HepG2 (cell line): ENCODE measurements at regions not wholly inside any gene's neighbourhood (a gene's known extent, or its start where the extent isn't known, plus 50 kb on each side); places are given as distances from the start of the nearest gene placed in this dataset.
A peak's percentile ranks its signal among the peaks of the same experiment; 100 is the strongest.

Experiments used
- ATAC-seq: fragments of 200-7000 bp; cut with Tn5 transposase; 3 replicates; pipeline ENCODE4 v1.9.1; 2020; ENCODE audit warnings: mild to moderate bottlenecking, moderate library complexity
- BruUV-seq: library from RNA; stranded (reverse); fragments of 400-500 nt; replicated peaks from 2 replicates; lab custom pipeline; 2021; lab: Mats Ljungman, UMichigan
- CTCF ChIA-PET: fragments of 300-600 bp; formaldehyde crosslinking; extraction: SDS; loops from one replicate; lab custom pipeline; 2021; ENCODE audit warnings: low total read pairs, inconsistent platforms, low intra/inter-chr PET ratio; lab: Yijun Ruan, JAX
- POLR2A ChIA-PET: fragments of 350-600 bp; sonication (Branson Sonifier 250); formaldehyde crosslinking; loops from one replicate; lab custom pipeline; 2020; ENCODE audit warnings: antibody characterized with exemption, inconsistent platforms; lab: Yijun Ruan, JAX
- DNase-seq: peaks from one replicate; pipeline ENCODE4 v3.0.0-alpha.2; 2015; ENCODE audit warnings: low spot score
- FAIRE-seq: peaks from 3 replicates; lab custom pipeline; 2011; peaks lifted over from hg19 to GRCh38; lab: Jason Lieb, UNC
- H2AFZ ChIP-seq: one replicate; pipeline ENCODE4 v1.6.1; 2011; ENCODE audit warnings: low read length, inconsistent platforms
- H3K27ac ChIP-seq: fragments of 300-600 bp; 3 replicates; pipeline ENCODE4 v1.8.0; 2011; ENCODE audit warnings: mixed run types, mild to moderate bottlenecking, mixed read lengths, low read length, inconsistent platforms; ENCODE audit not compliant: insufficient read depth; ENCODE audit errors: extremely low read length
- H3K27me3 ChIP-seq, 2 experiments: fragments of 200-600 bp in 1 of 2; 2 replicates in 1 of 2; 3 replicates in 1 of 2; pipeline versions ENCODE4 v1.6.0 to v1.8.0; 2011; ENCODE audit warnings: low read length in 2 of 2, mild to moderate bottlenecking in 2 of 2, moderate library complexity in 2 of 2, inconsistent platforms in 1 of 2; ENCODE audit not compliant: insufficient read depth in 2 of 2, control insufficient read depth in 1 of 2
- H3K36me3 ChIP-seq, 2 experiments: fragments of 200-600 bp in 1 of 2; replicated peaks in 1 of 2; 2 replicates in 1 of 2; 3 replicates in 1 of 2; pipeline versions ENCODE4 v1.5.1 to v1.8.0; 2011; ENCODE audit warnings: low read length in 2 of 2, inconsistent platforms in 1 of 2; ENCODE audit not compliant: insufficient read depth in 2 of 2, control insufficient read depth in 1 of 2
- H3K4me1 ChIP-seq: 2 replicates; pipeline ENCODE4 v1.5.1; 2012; ENCODE audit warnings: low read length, inconsistent platforms; ENCODE audit not compliant: insufficient read depth
- H3K4me2 ChIP-seq: 2 replicates; pipeline ENCODE4 v1.6.0; 2011; ENCODE audit warnings: low read depth, low read length, inconsistent platforms
- H3K4me3 ChIP-seq, 3 experiments: fragments of 200-600 bp in 1 of 3; sonication (generic), shearing (Covaris generic) in 1 of 3; replicated peaks in 1 of 3; 2 replicates each; pipeline ENCODE4 v1.5.1; 2011 to 2016; ENCODE audit warnings: low read length in 3 of 3, inconsistent platforms in 2 of 3, low read depth in 2 of 3, mild to moderate bottlenecking in 2 of 3, control low read depth in 1 of 3, mixed read lengths in 1 of 3; ENCODE audit not compliant: insufficient read depth in 1 of 3
- H3K79me2 ChIP-seq: one replicate; pipeline ENCODE4 v1.6.1; 2011; ENCODE audit warnings: low read length, inconsistent platforms; ENCODE audit not compliant: insufficient read depth
- H3K9ac ChIP-seq: 2 replicates; pipeline ENCODE4 v1.6.0; 2011; ENCODE audit warnings: mild to moderate bottlenecking, low read depth, low read length, inconsistent platforms; ENCODE audit not compliant: insufficient read depth
- H3K9me3 ChIP-seq: 2 replicates; pipeline ENCODE4 v1.5.1; 2012; ENCODE audit warnings: mild to moderate bottlenecking, low read length
- H4K20me1 ChIP-seq: 2 replicates; pipeline ENCODE4 v1.6.0; 2011; ENCODE audit warnings: inconsistent platforms, mild to moderate bottlenecking, low read length, moderate library complexity; ENCODE audit not compliant: insufficient read depth
- BCL6 ChIP-seq: IDR thresholded peaks from 2 replicates; pipeline ENCODE4 v1.6.1; 2016; ENCODE audit warnings: missing genetic modification reagents, missing compliant biosample characterization
- CCAR2 ChIP-seq: fragments of 200-400 bp; formaldehyde crosslinking; optimal IDR thresholded peaks from 2 replicates; pipeline ENCODE3; 2018; ENCODE audit warnings: low read depth, mild to moderate bottlenecking, low read length, moderate library complexity
- HNRNPH1 ChIP-seq: fragments of 200-400 bp; formaldehyde crosslinking; optimal IDR thresholded peaks from 2 replicates; pipeline ENCODE3; 2017; ENCODE audit warnings: mild to moderate bottlenecking, low read depth, low read length
- SMARCC2 ChIP-seq: fragments of 450-650 bp; IDR thresholded peaks from 2 replicates; pipeline ENCODE4 v1.6.1; 2017; ENCODE audit warnings: antibody characterized with exemption, mild to moderate bottlenecking
- WIZ ChIP-seq: sonication (generic); formaldehyde crosslinking; IDR thresholded peaks from 2 replicates; pipeline ENCODE4 v1.5.1; 2020; ENCODE audit warnings: mild to moderate bottlenecking, missing genetic modification reagents
- ZEB1 ChIP-seq: IDR thresholded peaks from 2 replicates; pipeline ENCODE4 v1.6.1; 2012; ENCODE audit warnings: mild to moderate bottlenecking, low read depth, inconsistent platforms; ENCODE audit not compliant: insufficient replicate concordance
- ZNF431 ChIP-seq: sonication (generic); formaldehyde crosslinking; IDR thresholded peaks from 2 replicates; pipeline ENCODE4 v1.9.0; 2022; ENCODE audit warnings: missing genetic modification reagents, low read depth, mild to moderate bottlenecking, borderline replicate concordance
- ZNF549 ChIP-seq: sonication (generic); formaldehyde crosslinking; IDR thresholded peaks from 2 replicates; pipeline ENCODE4 v1.5.0; 2020; ENCODE audit warnings: missing genetic modification reagents
- ZNF766 ChIP-seq: sonication (generic); formaldehyde crosslinking; IDR thresholded peaks from 2 replicates; pipeline ENCODE4 v1.5.0; 2020; ENCODE audit warnings: missing genetic modification reagents, borderline replicate concordance
- ZNF879 ChIP-seq: sonication (generic); formaldehyde crosslinking; IDR thresholded peaks from 2 replicates; pipeline ENCODE4 v1.8.1; 2023; ENCODE audit warnings: missing genetic modification reagents
- WGBS: methylation state at CpG from one replicate; pipeline ENCODE4 v1.1.6; 2017; ENCODE audit warnings: low lambda C conversion rate; 5-methylcytosine and 5-hydroxymethylcytosine counted together
- in situ Hi-C: cut with HindIII; loops from 2 replicates; pipeline ENCODE4 v1.10.0; 2017; ENCODE audit warnings: low pct_unique_long_range_greater_than_20kb; ENCODE audit not compliant: extremely low pct_ligation_motif_present
- intact Hi-C: fragments of 100-400 bp; cut with micrococcal nuclease; formaldehyde crosslinking; loops from one replicate; pipeline ENCODE4 v1.10.0; 2022; ENCODE audit not compliant: unreplicated experiment
- TF ChIP-seq, protein P1 (sequence below): sonication (generic); formaldehyde crosslinking; IDR thresholded peaks from 2 replicates; pipeline ENCODE4 v1.4.0; 2020; ENCODE audit warnings: missing genetic modification reagents

DNA sequence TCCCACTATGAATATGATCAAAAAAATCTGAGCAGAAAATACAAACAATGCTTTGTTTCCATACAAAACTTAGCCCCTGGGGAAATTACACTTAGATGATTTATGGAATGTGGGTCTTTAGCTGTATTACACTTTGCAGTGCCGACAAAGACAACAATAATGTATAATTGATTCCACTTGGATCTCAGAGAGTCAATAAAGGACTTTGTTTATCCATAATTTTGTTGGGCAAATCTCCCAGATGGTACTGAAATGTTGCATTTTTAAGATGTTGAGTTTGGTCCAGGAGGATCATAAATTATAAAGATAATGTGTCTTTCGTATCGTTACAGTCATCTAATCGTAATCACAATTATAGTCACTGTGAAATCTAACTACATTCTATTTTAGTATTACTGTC is 66.9 kb upstream of the DOCK1 start:
- BruUV-seq = no TSS peak
- Histone ChIP-seq H2AFZ (no peak overlapping the region), H3K27ac (no peak overlapping the region), H3K9me3 (no peaks in the 10 kb centered on the region), H3K4me1 (0 out of 2 replicates have a peak, but pooled peaks cover 5% of the 10 kb centered on the region), H3K27me3 (peaks cover 0 to 25% of the 10 kb centered on the region in 2 experiments; a peak in 2 of 5 replicates), H4K20me1 (no peaks in the 10 kb centered on the region), H3K79me2 (no peaks in the 10 kb centered on the region), H3K4me2 (no peak overlapping the region), H3K36me3 (no peaks in the 10 kb centered on the region), H3K4me3 (no peak overlapping the region), H3K9ac (no peak overlapping the region)
- in situ Hi-C loops (no loop called here), intact Hi-C loops (no loop called here)
- no peak for TF ChIP-seq WIZ
- TF ChIP-seq SMARCC2 = no peak
- TF ChIP-seq HNRNPH1 = no peak
- TF ChIP-seq ZNF549 (CRISPR knock-in tag) = no peak
- TF ChIP-seq CCAR2 = no peak
- TF ChIP-seq ZNF879 (CRISPR knock-in tag) = no peak
- TF ChIP-seq ZNF766 (CRISPR knock-in tag) = no peak
- no peak for TF ChIP-seq BCL6 (CRISPR knock-in tag)
- 22% methylated on average over 4 of the region's 4 CpGs for WGBS
- ChIA-PET POLR2A (no interaction called here), CTCF (no interaction called here)
- no peak for DNase-seq
- no peak for FAIRE-seq
- no peak for ATAC-seq

DNA sequence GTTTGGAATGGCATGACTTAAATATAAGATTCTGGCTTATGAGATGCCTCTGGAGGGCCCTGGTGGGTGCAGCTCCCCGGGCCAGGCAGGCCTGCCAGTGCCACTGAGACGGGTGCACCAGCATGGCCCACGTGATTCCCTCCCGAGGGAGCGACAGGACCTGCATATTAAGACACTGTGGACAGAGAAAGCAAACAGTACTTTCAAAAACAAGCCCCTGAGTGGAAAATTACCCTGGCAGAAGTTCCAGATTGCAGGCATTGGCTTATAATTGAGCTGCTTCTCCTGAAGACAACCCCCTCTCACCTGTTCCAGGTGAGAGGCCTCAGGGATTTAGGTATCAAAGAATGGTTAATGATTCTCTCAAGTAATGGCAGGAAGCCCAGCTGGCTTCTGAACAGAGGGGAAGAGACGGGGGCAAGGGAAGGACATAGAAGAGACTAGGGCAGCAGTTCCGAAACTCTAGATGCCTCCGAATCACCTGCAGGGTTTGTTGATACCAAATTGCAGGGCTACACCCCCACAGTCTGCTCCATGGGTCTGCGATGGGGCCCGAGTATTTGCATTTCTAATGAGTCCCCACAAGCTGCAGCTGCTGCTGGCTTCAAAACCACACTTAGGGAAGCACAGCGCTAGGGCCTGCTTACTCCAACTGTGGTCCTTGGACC is 66.0 kb upstream of the DOCK1 start:
- Histone ChIP-seq H3K79me2 (no peaks in the 10 kb centered on the region), H4K20me1 (no peaks in the 10 kb centered on the region), H2AFZ (no peak overlapping the region), H3K4me2 (no peak overlapping the region), H3K9ac (no peak overlapping the region), H3K4me3 (no peak overlapping the region), H3K4me1 (0 out of 2 replicates have a peak, but pooled peaks cover 5% of the 10 kb centered on the region), H3K27ac (no peak overlapping the region), H3K36me3 (no peaks in the 10 kb centered on the region), H3K27me3 (peaks cover 0 to 25% of the 10 kb centered on the region in 2 experiments; a peak in 2 of 5 replicates), H3K9me3 (no peaks in the 10 kb centered on the region)
- ChIA-PET POLR2A (no interaction called here), CTCF (no interaction called here)
- BruUV-seq = no TSS peak
- TF ChIP-seq ZEB1 (peak; percentile 36), ZNF431 (CRISPR knock-in tag) (no peak)
- TF ChIP-seq, protein P1, sequence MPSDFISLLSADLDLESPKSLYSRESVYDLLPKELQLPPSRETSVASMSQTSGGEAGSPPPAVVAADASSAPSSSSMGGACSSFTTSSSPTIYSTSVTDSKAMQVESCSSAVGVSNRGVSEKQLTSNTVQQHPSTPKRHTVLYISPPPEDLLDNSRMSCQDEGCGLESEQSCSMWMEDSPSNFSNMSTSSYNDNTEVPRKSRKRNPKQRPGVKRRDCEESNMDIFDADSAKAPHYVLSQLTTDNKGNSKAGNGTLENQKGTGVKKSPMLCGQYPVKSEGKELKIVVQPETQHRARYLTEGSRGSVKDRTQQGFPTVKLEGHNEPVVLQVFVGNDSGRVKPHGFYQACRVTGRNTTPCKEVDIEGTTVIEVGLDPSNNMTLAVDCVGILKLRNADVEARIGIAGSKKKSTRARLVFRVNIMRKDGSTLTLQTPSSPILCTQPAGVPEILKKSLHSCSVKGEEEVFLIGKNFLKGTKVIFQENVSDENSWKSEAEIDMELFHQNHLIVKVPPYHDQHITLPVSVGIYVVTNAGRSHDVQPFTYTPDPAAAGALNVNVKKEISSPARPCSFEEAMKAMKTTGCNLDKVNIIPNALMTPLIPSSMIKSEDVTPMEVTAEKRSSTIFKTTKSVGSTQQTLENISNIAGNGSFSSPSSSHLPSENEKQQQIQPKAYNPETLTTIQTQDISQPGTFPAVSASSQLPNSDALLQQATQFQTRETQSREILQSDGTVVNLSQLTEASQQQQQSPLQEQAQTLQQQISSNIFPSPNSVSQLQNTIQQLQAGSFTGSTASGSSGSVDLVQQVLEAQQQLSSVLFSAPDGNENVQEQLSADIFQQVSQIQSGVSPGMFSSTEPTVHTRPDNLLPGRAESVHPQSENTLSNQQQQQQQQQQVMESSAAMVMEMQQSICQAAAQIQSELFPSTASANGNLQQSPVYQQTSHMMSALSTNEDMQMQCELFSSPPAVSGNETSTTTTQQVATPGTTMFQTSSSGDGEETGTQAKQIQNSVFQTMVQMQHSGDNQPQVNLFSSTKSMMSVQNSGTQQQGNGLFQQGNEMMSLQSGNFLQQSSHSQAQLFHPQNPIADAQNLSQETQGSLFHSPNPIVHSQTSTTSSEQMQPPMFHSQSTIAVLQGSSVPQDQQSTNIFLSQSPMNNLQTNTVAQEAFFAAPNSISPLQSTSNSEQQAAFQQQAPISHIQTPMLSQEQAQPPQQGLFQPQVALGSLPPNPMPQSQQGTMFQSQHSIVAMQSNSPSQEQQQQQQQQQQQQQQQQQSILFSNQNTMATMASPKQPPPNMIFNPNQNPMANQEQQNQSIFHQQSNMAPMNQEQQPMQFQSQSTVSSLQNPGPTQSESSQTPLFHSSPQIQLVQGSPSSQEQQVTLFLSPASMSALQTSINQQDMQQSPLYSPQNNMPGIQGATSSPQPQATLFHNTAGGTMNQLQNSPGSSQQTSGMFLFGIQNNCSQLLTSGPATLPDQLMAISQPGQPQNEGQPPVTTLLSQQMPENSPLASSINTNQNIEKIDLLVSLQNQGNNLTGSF = no peak
- ATAC-seq (no peak), FAIRE-seq (no peak), DNase-seq (no peak)
- in situ Hi-C loops = no loop called here
- intact Hi-C loops = no loop called here
- 4% methylated on average over 11 of the region's 11 CpGs for WGBS
